Liver (tissue), 7 donors: ENCODE measurements at regions not wholly inside any gene's neighbourhood (a gene's known extent, or its start where the extent isn't known, plus 50 kb on each side); places are given as distances from the start of the nearest gene placed in this dataset.

Experiments
- DNase-seq: peaks from one replicate; pipeline ENCODE4 v3.0.0-alpha.2; 2017; ENCODE audit warnings: low spot score
- H3K27ac ChIP-seq, 2 donors: one replicate each; pipeline ENCODE4 v1.7.0; 2013; ENCODE audit warnings: inconsistent platforms in 2 of 2, low read length in 2 of 2, control low read depth in 1 of 2, low read depth in 1 of 2, mild to moderate bottlenecking in 1 of 2
- H3K27me3 ChIP-seq, 4 donors: one replicate each; pipeline versions ENCODE4 v1.6.1 to v1.7.0; 2013; ENCODE audit warnings: low read length in 3 of 4, inconsistent platforms in 1 of 4, mild to moderate bottlenecking in 1 of 4, moderate library complexity in 1 of 4; ENCODE audit not compliant: control insufficient read depth in 4 of 4, insufficient read depth in 4 of 4
- H3K36me3 ChIP-seq, 4 donors: one replicate each; pipeline versions ENCODE4 v1.6.1 to v1.7.0; 2013; ENCODE audit warnings: low read length in 3 of 4, mild to moderate bottlenecking in 3 of 4, low read depth in 1 of 4, moderate library complexity in 1 of 4; ENCODE audit not compliant: control insufficient read depth in 4 of 4, insufficient read depth in 3 of 4
- H3K4me1 ChIP-seq, 4 donors: one replicate each; pipeline versions ENCODE4 v1.6.1 to v1.7.0; 2013; ENCODE audit warnings: low read length in 3 of 4, mild to moderate bottlenecking in 3 of 4, moderate library complexity in 1 of 4; ENCODE audit not compliant: control insufficient read depth in 4 of 4, insufficient read depth in 4 of 4
- H3K4me3 ChIP-seq, 3 donors: one replicate each; pipeline versions ENCODE4 v1.6.1 to v1.7.0; 2013; ENCODE audit warnings: low read length in 3 of 3, control low read depth in 1 of 3, low read depth in 1 of 3, mild to moderate bottlenecking in 1 of 3
- H3K9ac ChIP-seq, 2 donors: one replicate each; pipeline ENCODE4 v1.7.0; 2013; ENCODE audit warnings: low read length in 2 of 2, mild to moderate bottlenecking in 2 of 2, moderate library complexity in 2 of 2, control low read depth in 1 of 2, low read depth in 1 of 2
- H3K9me3 ChIP-seq, 4 donors: one replicate each; pipeline versions ENCODE4 v1.6.1 to v1.7.0; 2013; ENCODE audit warnings: low read length in 3 of 4; ENCODE audit not compliant: control insufficient read depth in 4 of 4
- EGR1 ChIP-seq, 2 donors: IDR thresholded peaks; 2 replicates each; pipeline ENCODE4 v1.6.1; 2016 to 2018; ENCODE audit warnings: antibody characterized with exemption in 2 of 2, low read depth in 2 of 2
- FOXA1 ChIP-seq: IDR thresholded peaks from 2 replicates; pipeline ENCODE4 v1.6.1; 2016; ENCODE audit warnings: antibody characterized with exemption
- FOXA2 ChIP-seq: IDR thresholded peaks from 2 replicates; pipeline ENCODE4 v1.6.1; 2016; ENCODE audit warnings: antibody characterized with exemption
- GABPA ChIP-seq, 2 donors: IDR thresholded peaks in 1 of 2; conservative IDR thresholded peaks in 1 of 2; 2 replicates each; pipeline ENCODE4 v1.6.1; 2016; ENCODE audit warnings: antibody characterized with exemption in 2 of 2, mild to moderate bottlenecking in 1 of 2, moderate library complexity in 1 of 2
- HNF4A ChIP-seq, 2 donors: conservative IDR thresholded peaks; 2 replicates each; pipeline ENCODE4 v1.6.1; 2016; ENCODE audit warnings: antibody characterized with exemption in 2 of 2, mild to moderate bottlenecking in 2 of 2
- HNF4G ChIP-seq: IDR thresholded peaks from 2 replicates; pipeline ENCODE4 v1.6.1; 2016; ENCODE audit warnings: antibody characterized with exemption
- NR2F2 ChIP-seq: IDR thresholded peaks from 2 replicates; pipeline ENCODE4 v1.6.1; 2016; ENCODE audit warnings: antibody characterized with exemption
- RAD21 ChIP-seq, 2 donors: IDR thresholded peaks; 2 replicates each; pipeline ENCODE4 v1.6.1; 2016; ENCODE audit warnings: antibody characterized with exemption in 2 of 2, mild to moderate bottlenecking in 2 of 2
- RXRA ChIP-seq, 2 donors: IDR thresholded peaks; 2 replicates each; pipeline ENCODE4 v1.6.1; 2017 to 2018; ENCODE audit warnings: antibody characterized with exemption in 2 of 2, mild to moderate bottlenecking in 1 of 2
- TAF1 ChIP-seq: conservative IDR thresholded peaks from 2 replicates; pipeline ENCODE4 v1.6.1; 2016; ENCODE audit warnings: antibody characterized with exemption, mild to moderate bottlenecking
- YY1 ChIP-seq: IDR thresholded peaks from 2 replicates; pipeline ENCODE4 v1.6.1; 2016; ENCODE audit warnings: antibody characterized with exemption, mild to moderate bottlenecking
- WGBS: extraction: QIAGEN DNeasy Blood & Tissue Kit; methylation state at CpG from one replicate; pipeline ENCODE4 v1.1.7; 2013; 5-methylcytosine and 5-hydroxymethylcytosine counted together
- TF ChIP-seq, protein P1 (sequence below): IDR thresholded peaks from 2 replicates; pipeline ENCODE4 v1.6.1; 2016; ENCODE audit warnings: antibody characterized with exemption
- TF ChIP-seq, protein P2 (sequence below): IDR thresholded peaks from 2 replicates; pipeline ENCODE4 v1.6.1; 2016; ENCODE audit warnings: antibody characterized with exemption
- donor health status: healthy.
- donor health status: healthy.
- donor health status: healthy.
- donor health status: healthy.

DNA sequence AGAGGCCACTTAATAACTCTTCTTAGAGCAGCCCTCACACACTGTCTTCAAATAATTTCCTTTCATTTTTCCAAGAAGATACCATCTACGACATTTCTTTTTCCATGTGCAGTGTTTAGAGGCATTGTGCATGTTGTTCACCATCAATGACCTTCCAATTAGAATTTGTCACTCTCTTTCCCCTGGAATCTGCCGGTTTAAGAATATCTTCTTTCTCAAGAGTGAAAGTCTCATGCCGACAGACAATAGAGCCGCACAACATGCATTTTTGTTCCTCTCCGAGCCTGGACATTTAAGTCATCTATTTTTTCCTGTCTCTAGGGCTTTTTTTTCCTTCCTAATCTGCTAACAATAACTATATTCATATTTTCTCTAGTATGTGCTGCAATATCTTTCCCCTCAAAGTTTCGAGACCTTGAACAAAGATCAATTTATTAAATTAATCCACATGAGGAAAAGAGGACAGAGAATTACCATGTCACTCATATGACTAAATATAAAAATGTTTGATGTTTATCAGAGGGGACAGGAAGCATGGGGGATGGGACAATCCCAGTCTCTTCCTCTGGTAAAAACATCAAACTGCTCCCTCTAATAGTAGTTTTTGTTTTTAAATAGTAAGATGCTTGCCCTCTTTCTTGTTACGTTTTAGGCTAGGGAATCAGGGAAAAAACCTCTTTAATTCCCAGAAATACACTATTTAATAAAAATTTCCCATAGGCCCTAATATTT is 893.4 kb downstream of the C6orf118 start:
- Histone ChIP-seq H3K27me3 (peaks cover 0 to 2% (median 0%) of the 10 kb centered on the region in 4 donors), H3K27ac (no peak overlapping the region), H3K36me3 (no peaks in the 10 kb centered on the region), H3K9me3 (no peaks in the 10 kb centered on the region), H3K4me1 (no peaks in the 10 kb centered on the region), H3K9ac (no peak overlapping the region), H3K4me3 (no peak overlapping the region)
- 50% methylated on average over 7 of the region's 7 CpGs for WGBS
- no peak for DNase-seq
- TF ChIP-seq, protein P1, sequence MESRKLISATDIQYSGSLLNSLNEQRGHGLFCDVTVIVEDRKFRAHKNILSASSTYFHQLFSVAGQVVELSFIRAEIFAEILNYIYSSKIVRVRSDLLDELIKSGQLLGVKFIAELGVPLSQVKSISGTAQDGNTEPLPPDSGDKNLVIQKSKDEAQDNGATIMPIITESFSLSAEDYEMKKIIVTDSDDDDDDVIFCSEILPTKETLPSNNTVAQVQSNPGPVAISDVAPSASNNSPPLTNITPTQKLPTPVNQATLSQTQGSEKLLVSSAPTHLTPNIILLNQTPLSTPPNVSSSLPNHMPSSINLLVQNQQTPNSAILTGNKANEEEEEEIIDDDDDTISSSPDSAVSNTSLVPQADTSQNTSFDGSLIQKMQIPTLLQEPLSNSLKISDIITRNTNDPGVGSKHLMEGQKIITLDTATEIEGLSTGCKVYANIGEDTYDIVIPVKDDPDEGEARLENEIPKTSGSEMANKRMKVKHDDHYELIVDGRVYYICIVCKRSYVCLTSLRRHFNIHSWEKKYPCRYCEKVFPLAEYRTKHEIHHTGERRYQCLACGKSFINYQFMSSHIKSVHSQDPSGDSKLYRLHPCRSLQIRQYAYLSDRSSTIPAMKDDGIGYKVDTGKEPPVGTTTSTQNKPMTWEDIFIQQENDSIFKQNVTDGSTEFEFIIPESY: no peak
- TF ChIP-seq TAF1: no peak
- TF ChIP-seq GABPA (IDR thresholded peaks at IDR 0.05 in 1 of 2, conservative IDR thresholded peaks at IDR 0.05 in 1 of 2): no peak
- no peak for TF ChIP-seq FOXA2
- no peak for TF ChIP-seq YY1
- TF ChIP-seq RXRA (IDR thresholded peaks at IDR 0.05): no peak
- no peak for TF ChIP-seq RAD21 (IDR thresholded peaks at IDR 0.05)
- no peak for TF ChIP-seq HNF4G
- TF ChIP-seq EGR1 (IDR thresholded peaks at IDR 0.05; ENCODE audit: low read depth in 2 of 2): no peak
- TF ChIP-seq, protein P2, sequence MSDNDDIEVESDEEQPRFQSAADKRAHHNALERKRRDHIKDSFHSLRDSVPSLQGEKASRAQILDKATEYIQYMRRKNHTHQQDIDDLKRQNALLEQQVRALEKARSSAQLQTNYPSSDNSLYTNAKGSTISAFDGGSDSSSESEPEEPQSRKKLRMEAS: no peak
- no peak for TF ChIP-seq HNF4A (conservative IDR thresholded peaks at IDR 0.05)

DNA sequence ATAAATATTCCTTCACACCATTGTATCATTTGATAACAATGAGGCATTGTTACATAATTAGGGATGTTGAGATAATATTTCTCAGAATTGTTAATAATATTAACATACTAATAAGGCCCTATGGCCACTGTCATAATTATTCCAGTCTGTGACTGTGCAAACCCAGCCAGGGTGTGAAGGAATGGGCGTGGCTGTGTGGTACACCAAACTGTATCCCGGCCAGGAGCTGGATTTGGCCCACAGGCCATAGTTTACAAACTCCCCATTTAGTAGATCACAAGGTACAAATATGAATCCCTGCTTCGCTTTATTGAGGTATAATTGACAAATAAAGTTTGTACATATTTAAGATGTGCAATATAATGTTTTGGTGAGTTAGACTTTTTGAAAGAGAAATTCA is 894.7 kb downstream of the C6orf118 start:
- H3K27me3 ChIP-seq: peaks cover 0 to 2% (median 0%) of the 10 kb centered on the region in 4 donors
- no peak overlapping the region for H3K9ac ChIP-seq
- H3K4me1 ChIP-seq: no peaks in the 10 kb centered on the region
- 74% methylated on average over 3 of the region's 3 CpGs for WGBS
- no peak for DNase-seq
- no peaks in the 10 kb centered on the region for H3K36me3 ChIP-seq
- TF ChIP-seq NR2F2 (no peak), RAD21 (IDR thresholded peaks at IDR 0.05) (no peak), EGR1 (IDR thresholded peaks at IDR 0.05; ENCODE audit: low read depth in 2 of 2) (no peak), TAF1 (no peak), HNF4G (no peak), FOXA1 (no peak), RXRA (IDR thresholded peaks at IDR 0.05) (no peak)
- TF ChIP-seq, protein P1: no peak
- H3K27ac ChIP-seq: no peak overlapping the region
- H3K9me3 ChIP-seq: no peaks in the 10 kb centered on the region
- no peak overlapping the region for H3K4me3 ChIP-seq

DNA sequence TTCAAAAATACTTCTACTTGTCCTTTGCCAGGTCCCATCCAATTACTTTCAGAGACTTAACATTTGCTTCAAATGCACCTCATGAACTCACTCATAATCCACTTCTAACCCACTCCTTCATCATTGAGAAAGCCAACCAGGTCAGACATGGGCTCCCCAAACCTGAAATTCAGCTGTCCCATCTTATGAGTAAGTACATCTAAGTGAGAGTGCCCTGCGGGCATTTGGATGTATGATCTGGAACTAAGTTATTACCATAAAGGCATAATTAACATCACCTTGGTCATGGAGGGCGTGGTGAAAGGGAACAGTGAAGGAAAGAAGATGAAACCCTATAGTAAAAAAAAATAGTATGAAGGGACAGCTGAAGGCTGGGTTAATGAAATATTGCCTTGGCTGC is 896.8 kb downstream of the C6orf118 start:
- Histone ChIP-seq H3K36me3 (no peaks in the 10 kb centered on the region), H3K9ac (no peak overlapping the region), H3K4me3 (no peak overlapping the region), H3K9me3 (no peaks in the 10 kb centered on the region), H3K27ac (no peak overlapping the region), H3K27me3 (peaks cover 0 to 2% (median 0%) of the 10 kb centered on the region in 4 donors), H3K4me1 (no peaks in the 10 kb centered on the region)
- WGBS: 72% methylated on average over 2 of the region's 2 CpGs
- TF ChIP-seq EGR1 (IDR thresholded peaks at IDR 0.05; ENCODE audit: low read depth in 2 of 2): no peak
- DNase-seq: no peak
